NCI-H748 (cell line): ENCODE measurements at regions not wholly inside any gene's neighbourhood (a gene's known extent, or its start where the extent isn't known, plus 50 kb on each side); places are given as distances from the start of the nearest gene placed in this dataset.

Source experiments
- DNase-seq: peaks from one replicate; lab custom pipeline; 2025; ENCODE audit not compliant: unreplicated experiment; lab: John Stamatoyannopoulos, UW

- no peak for DNase-seq
Measured at GRCh38 chr3:36258421-36258820, 121.9 kb upstream of the STAC start.

DNA sequence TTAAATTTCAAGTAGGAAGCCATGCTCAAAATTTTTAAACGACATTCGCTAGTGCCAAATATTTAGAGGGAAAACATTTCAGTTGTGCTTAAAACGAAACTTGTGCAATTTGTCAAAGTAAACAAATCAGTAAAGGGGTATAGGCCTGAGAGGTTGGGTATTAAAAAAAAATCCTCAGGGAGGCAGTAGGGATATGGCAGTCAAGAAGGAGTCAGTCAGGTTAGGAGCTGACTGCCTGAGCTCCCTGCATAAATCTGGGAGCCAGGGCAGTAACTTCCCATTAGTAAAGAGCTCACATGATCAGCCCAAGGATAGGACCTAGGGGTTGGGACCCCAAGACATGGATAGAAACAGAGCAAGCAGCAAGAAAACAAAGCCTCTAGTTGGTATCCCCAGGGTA lies 120.7 kb upstream of the STAC start:
- no peak for DNase-seq

- DNase-seq: no peak
Measured at GRCh38 chr3:36269274-36269673, 111.0 kb upstream of the STAC start.

GRCh38 chr3:36282766-36283165 lies 97.5 kb upstream of the STAC start:
- DNase-seq: no peak

- no peak for DNase-seq
Measured at GRCh38 chr3:36295296-36295695, 85.0 kb upstream of the STAC start.

DNA sequence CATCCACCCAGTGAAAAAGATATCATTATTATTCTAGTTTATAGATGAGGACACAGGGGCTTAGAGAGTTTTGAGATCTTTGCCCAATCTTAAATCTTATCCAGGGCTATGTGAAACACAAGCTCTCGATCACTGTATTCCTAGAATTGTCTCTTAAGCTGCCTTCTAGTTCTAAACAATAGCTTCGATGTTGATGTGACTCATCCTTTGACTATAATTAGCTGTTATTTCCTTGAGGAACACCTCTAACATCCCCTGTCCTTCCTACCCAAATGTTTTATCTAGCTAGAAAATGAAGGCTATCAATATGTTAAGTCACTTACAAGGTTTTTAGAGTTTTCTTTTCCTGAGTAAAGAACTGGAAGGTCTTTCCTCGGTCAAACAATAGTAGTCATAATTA lies 83.1 kb upstream of the STAC start:
- DNase-seq: no peak

DNA sequence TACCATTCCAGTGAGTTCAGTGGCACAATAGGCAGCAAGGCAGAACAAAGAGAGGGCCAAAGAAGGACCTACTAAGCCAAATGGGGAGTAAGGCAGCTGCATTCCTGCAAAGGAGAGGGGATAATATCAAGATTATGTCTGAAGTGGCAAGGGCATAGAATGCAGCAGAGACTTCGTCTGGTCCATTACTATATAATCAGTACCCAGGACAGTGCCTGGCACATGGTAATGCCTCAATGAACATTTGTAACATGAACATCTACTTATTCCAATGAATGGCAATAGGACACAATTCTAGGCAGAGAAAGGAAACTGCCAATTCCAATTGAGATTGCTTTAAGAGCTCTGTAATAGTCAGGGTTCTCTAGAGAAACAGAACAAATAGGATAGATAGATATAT lies 82.1 kb upstream of the STAC start:
- DNase-seq: no peak

- DNase-seq: no peak
Measured at GRCh38 chr3:36302158-36302509, 78.2 kb upstream of the STAC start.

- no peak for DNase-seq
Measured at GRCh38 chr3:36302626-36303025, 77.7 kb upstream of the STAC start.

GRCh38 chr3:36303286-36303685 lies 77.0 kb upstream of the STAC start:
- no peak for DNase-seq

DNA sequence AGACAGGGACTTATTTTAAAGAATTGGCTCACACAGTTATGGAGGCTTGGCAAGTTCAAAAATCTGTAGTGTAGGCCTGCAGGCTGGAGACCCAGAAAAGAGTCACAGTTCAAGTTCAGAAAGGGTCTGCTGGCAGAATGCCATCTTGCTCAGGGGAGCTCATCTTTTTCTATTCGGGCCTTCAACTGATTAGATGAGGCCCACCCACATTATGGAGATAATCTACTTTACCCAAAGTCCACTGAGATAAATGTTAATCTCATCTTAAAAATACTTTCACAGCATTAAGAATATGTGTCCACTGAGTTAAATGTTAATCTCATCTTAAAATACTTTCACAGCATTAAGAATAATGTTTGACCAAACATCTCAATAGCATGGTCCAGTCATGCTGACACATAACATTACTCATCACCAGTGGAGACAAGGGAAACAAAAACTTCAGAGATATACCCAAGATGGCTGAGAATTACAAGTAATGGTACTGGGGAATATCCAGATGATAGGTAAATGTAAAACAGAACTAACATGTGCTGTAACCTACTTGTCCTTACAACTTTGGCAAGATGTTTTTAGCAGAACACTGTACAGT lies 74.3 kb upstream of the STAC start:
- no peak for DNase-seq

- DNase-seq: no peak
Measured at GRCh38 chr3:36309092-36309491, 71.2 kb upstream of the STAC start.

- DNase-seq: no peak
Measured at GRCh38 chr3:36312351-36312750, 68.0 kb upstream of the STAC start.

DNA sequence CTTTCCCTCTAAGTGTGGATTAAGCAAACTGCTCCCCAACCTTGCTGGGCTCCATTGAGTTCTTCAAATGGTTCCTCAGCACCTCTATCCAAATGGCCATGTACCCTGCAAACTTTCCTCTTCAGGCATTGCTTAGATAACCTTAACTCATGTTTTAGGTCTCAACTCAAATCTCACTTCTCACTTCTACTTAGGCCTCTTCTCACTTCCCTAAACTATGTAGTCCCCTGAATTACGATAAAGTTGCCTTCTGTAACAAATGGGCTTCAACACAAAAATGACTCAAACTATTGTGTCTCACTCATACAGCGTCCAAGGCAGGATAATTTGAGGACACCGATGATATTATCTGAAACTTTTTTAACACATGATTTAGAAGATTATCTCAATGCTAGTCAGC lies 62.4 kb upstream of the STAC start:
- no peak for DNase-seq

DNA sequence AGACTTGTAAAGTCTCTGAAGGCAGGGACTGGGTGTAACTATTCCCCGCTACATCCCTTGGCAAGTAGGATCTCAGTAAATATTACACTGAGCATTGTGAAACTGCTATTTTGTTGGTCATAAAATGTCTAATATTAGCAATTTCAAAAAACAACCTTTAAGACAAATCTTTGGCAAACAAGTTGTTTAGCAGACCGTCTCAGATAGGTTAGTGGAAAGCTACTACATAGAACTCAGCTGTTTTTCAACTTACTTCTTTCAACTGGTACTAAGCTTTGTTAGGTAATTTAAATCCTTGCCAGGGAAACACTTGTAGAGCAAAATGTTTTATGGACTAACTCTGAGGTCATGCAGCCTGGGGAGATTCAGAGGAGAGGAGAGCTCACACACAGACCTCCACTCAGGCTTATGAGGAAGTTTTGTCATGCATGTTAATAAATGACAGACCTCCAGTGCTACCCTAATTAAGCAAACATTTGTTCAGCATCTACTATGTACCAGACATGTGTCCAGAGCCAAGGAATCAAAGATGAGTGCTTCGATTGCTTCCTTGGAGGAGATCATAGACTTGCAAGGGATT lies 61.6 kb upstream of the STAC start:
- no peak for DNase-seq

DNA sequence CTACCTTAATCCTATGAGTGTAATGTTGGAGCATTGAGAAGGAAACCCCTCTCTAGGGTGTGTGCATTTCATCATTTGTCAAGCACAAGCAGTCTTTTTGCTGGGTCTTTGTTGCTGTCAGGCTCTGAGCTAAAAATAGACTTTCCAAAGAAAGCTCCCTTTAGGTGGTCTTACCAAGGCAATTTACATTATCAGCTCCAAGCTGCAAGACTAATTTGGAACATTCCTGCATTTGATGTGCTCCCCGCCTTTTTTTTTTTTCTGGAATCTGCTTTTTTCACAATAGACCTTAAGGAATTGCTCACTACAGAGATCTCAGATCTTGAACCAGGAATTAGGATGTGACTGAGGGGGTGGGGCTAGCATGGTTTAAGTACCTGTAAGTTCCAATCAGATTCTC lies 60.6 kb upstream of the STAC start:
- DNase-seq: no peak
